ENCODE measurements at regions not wholly inside any gene's neighbourhood (a gene's known extent, or its start where the extent isn't known, plus 50 kb on each side); places are given as distances from the start of the nearest gene placed in this dataset.

DNA sequence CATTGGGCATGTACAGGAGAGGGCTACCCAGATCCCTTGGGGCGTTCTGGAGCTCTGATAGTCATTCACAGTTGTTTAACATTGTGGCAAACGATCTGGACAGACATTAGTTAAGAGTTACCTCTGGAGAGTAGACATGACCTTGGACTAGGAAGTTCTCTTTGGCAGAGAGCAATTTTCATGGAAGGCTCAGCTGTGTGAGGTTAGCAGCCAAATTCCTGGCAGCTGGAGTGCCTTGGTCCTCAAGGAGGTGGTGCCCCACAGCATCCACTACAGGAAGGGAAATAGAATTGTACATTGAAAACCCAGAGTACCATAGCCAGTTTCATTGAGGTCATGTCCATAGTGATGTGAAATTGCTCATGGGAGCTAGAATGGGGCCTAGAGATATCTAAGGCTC is 82.8 kb downstream of the BLID start:
- Histone ChIP-seq H2AFZ (ENCODE audit: low read length) (no peak overlapping the region), H3K4me3 (ENCODE audit: low read length) (no peak overlapping the region), H3F3A (ENCODE audit: insufficient read depth, low read length) (no peaks in the 10 kb centered on the region), H3K27me3 (replicated peaks; ENCODE audit: insufficient read depth, low read length) (no peaks in the 10 kb centered on the region), H3K9ac (ENCODE audit: low read length) (no peak overlapping the region), H3K36me3 (replicated peaks; ENCODE audit: insufficient read depth, low read length) (no peaks in the 10 kb centered on the region), H3K4me2 (ENCODE audit: low read depth, low read length) (no peak overlapping the region), H3K4me1 (ENCODE audit: low read length) (no peaks in the 10 kb centered on the region), H3K9me3 (replicated peaks; ENCODE audit: insufficient read depth, low read length) (no peaks in the 10 kb centered on the region), H4K20me1 (ENCODE audit: insufficient read depth, low read length) (no peaks in the 10 kb centered on the region), H3K27ac (ENCODE audit: low read length) (no peak overlapping the region), H3K9me2 (replicated peaks; ENCODE audit: insufficient read depth, low read length) (no peaks in the 10 kb centered on the region), H3K79me2 (ENCODE audit: low read length) (no peaks in the 10 kb centered on the region)
- TF ChIP-seq EZH2phosphoT487 (IDR thresholded peaks at IDR 0.05; ENCODE audit: low read length) (no peak), EZH2 (optimal IDR thresholded peaks at IDR 0.05; ENCODE audit: low read depth, low read length) (no peak)
- TF ChIP-seq, protein P1, sequence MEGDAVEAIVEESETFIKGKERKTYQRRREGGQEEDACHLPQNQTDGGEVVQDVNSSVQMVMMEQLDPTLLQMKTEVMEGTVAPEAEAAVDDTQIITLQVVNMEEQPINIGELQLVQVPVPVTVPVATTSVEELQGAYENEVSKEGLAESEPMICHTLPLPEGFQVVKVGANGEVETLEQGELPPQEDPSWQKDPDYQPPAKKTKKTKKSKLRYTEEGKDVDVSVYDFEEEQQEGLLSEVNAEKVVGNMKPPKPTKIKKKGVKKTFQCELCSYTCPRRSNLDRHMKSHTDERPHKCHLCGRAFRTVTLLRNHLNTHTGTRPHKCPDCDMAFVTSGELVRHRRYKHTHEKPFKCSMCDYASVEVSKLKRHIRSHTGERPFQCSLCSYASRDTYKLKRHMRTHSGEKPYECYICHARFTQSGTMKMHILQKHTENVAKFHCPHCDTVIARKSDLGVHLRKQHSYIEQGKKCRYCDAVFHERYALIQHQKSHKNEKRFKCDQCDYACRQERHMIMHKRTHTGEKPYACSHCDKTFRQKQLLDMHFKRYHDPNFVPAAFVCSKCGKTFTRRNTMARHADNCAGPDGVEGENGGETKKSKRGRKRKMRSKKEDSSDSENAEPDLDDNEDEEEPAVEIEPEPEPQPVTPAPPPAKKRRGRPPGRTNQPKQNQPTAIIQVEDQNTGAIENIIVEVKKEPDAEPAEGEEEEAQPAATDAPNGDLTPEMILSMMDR (IDR thresholded peaks at IDR 0.05; ENCODE audit: low read length) = no peak
- no peak for DNase-seq

GRCh38 chr11:122032317-122032716 is 83.7 kb downstream of the BLID start:
- H3K36me3 ChIP-seq (replicated peaks; ENCODE audit: insufficient read depth, low read length) = no peaks in the 10 kb centered on the region
- H3K4me1 ChIP-seq (ENCODE audit: low read length) = no peaks in the 10 kb centered on the region
- H3K4me3 ChIP-seq (ENCODE audit: low read length) = no peak overlapping the region
- H3K9me2 ChIP-seq (replicated peaks; ENCODE audit: insufficient read depth, low read length) = no peaks in the 10 kb centered on the region
- H2AFZ ChIP-seq (ENCODE audit: low read length) = no peak overlapping the region
- no peaks in the 10 kb centered on the region for H3K79me2 ChIP-seq (ENCODE audit: low read length)
- H3K27ac ChIP-seq (ENCODE audit: low read length) = no peak overlapping the region
- H4K20me1 ChIP-seq (ENCODE audit: insufficient read depth, low read length) = no peaks in the 10 kb centered on the region
- H3K4me2 ChIP-seq (ENCODE audit: low read depth, low read length) = no peak overlapping the region
- H3F3A ChIP-seq (ENCODE audit: insufficient read depth, low read length) = no peaks in the 10 kb centered on the region
- H3K9me3 ChIP-seq (replicated peaks; ENCODE audit: insufficient read depth, low read length) = no peaks in the 10 kb centered on the region
- no peak for TF ChIP-seq EZH2phosphoT487 (IDR thresholded peaks at IDR 0.05; ENCODE audit: low read length)
- TF ChIP-seq, protein P1 (IDR thresholded peaks at IDR 0.05; ENCODE audit: low read length) = no peak
- H3K27me3 ChIP-seq (replicated peaks; ENCODE audit: insufficient read depth, low read length) = no peaks in the 10 kb centered on the region
- H3K9ac ChIP-seq (ENCODE audit: low read length) = no peak overlapping the region
- no peak for DNase-seq

GRCh38 chr11:122031813-122032212 is 84.2 kb downstream of the BLID start:
- Histone ChIP-seq H3K36me3 (replicated peaks; ENCODE audit: insufficient read depth, low read length) (no peaks in the 10 kb centered on the region), H3F3A (ENCODE audit: insufficient read depth, low read length) (no peaks in the 10 kb centered on the region), H3K4me2 (ENCODE audit: low read depth, low read length) (no peak overlapping the region), H3K9me2 (replicated peaks; ENCODE audit: insufficient read depth, low read length) (no peaks in the 10 kb centered on the region), H3K4me1 (ENCODE audit: low read length) (no peaks in the 10 kb centered on the region), H4K20me1 (ENCODE audit: insufficient read depth, low read length) (no peaks in the 10 kb centered on the region), H2AFZ (ENCODE audit: low read length) (no peak overlapping the region), H3K4me3 (ENCODE audit: low read length) (no peak overlapping the region), H3K79me2 (ENCODE audit: low read length) (no peaks in the 10 kb centered on the region), H3K9me3 (replicated peaks; ENCODE audit: insufficient read depth, low read length) (no peaks in the 10 kb centered on the region), H3K9ac (ENCODE audit: low read length) (no peak overlapping the region), H3K27me3 (replicated peaks; ENCODE audit: insufficient read depth, low read length) (no peaks in the 10 kb centered on the region), H3K27ac (ENCODE audit: low read length) (no peak overlapping the region)
- DNase-seq = no peak
- TF ChIP-seq EZH2phosphoT487 (IDR thresholded peaks at IDR 0.05; ENCODE audit: low read length) (no peak), EZH2 (optimal IDR thresholded peaks at IDR 0.05; ENCODE audit: low read depth, low read length) (no peak)
- TF ChIP-seq, protein P1 (IDR thresholded peaks at IDR 0.05; ENCODE audit: low read length) = no peak
